Liver (tissue), 3 donors: ENCODE measurements at regions not wholly inside any gene's neighbourhood (a gene's known extent, or its start where the extent isn't known, plus 50 kb on each side); places are given as distances from the start of the nearest gene placed in this dataset.

ENCODE experiments used
- CTCF ChIP-seq: fragments of 150-350 bp; IDR thresholded peaks from 2 replicates; pipeline ENCODE4 v1.5.1; 2017; ENCODE audit warnings: improper control_type of control experiment, low read depth, low read length; ENCODE audit not compliant: missing input control
- FOXA1 ChIP-seq: IDR thresholded peaks from 2 replicates; pipeline ENCODE4 v1.6.1; 2016; ENCODE audit warnings: antibody characterized with exemption
- GABPA ChIP-seq, 2 donors: IDR thresholded peaks in 1 of 2; conservative IDR thresholded peaks in 1 of 2; 2 replicates each; pipeline ENCODE4 v1.6.1; 2016; ENCODE audit warnings: antibody characterized with exemption in 2 of 2, mild to moderate bottlenecking in 1 of 2, moderate library complexity in 1 of 2
- HNF4A ChIP-seq, 2 donors: conservative IDR thresholded peaks; 2 replicates each; pipeline ENCODE4 v1.6.1; 2016; ENCODE audit warnings: antibody characterized with exemption in 2 of 2, mild to moderate bottlenecking in 2 of 2
- JUND ChIP-seq, 2 donors: IDR thresholded peaks; 2 replicates each; pipeline ENCODE4 v1.6.1; 2016; ENCODE audit warnings: antibody characterized with exemption in 2 of 2
- MAX ChIP-seq: IDR thresholded peaks from 2 replicates; pipeline ENCODE4 v1.6.1; 2016; ENCODE audit warnings: antibody characterized with exemption
- NR2F2 ChIP-seq: IDR thresholded peaks from 2 replicates; pipeline ENCODE4 v1.6.1; 2016; ENCODE audit warnings: antibody characterized with exemption
- RAD21 ChIP-seq, 2 donors: IDR thresholded peaks; 2 replicates each; pipeline ENCODE4 v1.6.1; 2016; ENCODE audit warnings: antibody characterized with exemption in 2 of 2, mild to moderate bottlenecking in 2 of 2
- TAF1 ChIP-seq: conservative IDR thresholded peaks from 2 replicates; pipeline ENCODE4 v1.6.1; 2016; ENCODE audit warnings: antibody characterized with exemption, mild to moderate bottlenecking
- YY1 ChIP-seq: IDR thresholded peaks from 2 replicates; pipeline ENCODE4 v1.6.1; 2016; ENCODE audit warnings: antibody characterized with exemption, mild to moderate bottlenecking
- TF ChIP-seq, protein P1 (sequence below): IDR thresholded peaks from 2 replicates; pipeline ENCODE4 v1.6.1; 2016; ENCODE audit warnings: antibody characterized with exemption, mild to moderate bottlenecking
- TF ChIP-seq, protein P2 (sequence below): IDR thresholded peaks from 2 replicates; pipeline ENCODE4 v1.6.1; 2016; ENCODE audit warnings: antibody characterized with exemption
- donor health status: healthy.
- donor health status: healthy.

DNA sequence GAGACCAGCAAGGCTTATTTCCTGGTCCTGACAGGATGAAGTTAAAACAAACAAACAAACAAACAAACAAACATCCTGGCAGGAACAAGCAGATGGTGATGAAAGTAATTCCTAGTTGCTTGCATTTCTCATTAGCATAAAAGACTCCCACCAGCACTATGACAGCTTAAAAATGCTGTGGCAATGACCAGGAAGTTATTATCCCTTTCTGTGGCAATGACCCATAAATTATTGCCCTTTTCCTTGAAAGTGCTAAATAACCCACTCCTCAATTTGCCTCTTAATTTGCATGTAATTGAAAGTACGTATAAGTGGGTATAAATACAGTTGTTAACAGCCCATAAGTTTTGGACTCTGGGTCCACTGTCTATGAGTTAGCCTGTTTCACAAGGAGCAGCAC, 727.6 kb upstream of the NEGR1 start:
- TF ChIP-seq CTCF (no peak), JUND (IDR thresholded peaks at IDR 0.05) (no peak), RAD21 (IDR thresholded peaks at IDR 0.05) (no peak), NR2F2 (no peak), YY1 (no peak), GABPA (IDR thresholded peaks at IDR 0.05 in 1 of 2, conservative IDR thresholded peaks at IDR 0.05 in 1 of 2) (no peak), MAX (no peak), TAF1 (no peak), FOXA1 (no peak), HNF4A (conservative IDR thresholded peaks at IDR 0.05) (no peak)
- TF ChIP-seq, protein P1, sequence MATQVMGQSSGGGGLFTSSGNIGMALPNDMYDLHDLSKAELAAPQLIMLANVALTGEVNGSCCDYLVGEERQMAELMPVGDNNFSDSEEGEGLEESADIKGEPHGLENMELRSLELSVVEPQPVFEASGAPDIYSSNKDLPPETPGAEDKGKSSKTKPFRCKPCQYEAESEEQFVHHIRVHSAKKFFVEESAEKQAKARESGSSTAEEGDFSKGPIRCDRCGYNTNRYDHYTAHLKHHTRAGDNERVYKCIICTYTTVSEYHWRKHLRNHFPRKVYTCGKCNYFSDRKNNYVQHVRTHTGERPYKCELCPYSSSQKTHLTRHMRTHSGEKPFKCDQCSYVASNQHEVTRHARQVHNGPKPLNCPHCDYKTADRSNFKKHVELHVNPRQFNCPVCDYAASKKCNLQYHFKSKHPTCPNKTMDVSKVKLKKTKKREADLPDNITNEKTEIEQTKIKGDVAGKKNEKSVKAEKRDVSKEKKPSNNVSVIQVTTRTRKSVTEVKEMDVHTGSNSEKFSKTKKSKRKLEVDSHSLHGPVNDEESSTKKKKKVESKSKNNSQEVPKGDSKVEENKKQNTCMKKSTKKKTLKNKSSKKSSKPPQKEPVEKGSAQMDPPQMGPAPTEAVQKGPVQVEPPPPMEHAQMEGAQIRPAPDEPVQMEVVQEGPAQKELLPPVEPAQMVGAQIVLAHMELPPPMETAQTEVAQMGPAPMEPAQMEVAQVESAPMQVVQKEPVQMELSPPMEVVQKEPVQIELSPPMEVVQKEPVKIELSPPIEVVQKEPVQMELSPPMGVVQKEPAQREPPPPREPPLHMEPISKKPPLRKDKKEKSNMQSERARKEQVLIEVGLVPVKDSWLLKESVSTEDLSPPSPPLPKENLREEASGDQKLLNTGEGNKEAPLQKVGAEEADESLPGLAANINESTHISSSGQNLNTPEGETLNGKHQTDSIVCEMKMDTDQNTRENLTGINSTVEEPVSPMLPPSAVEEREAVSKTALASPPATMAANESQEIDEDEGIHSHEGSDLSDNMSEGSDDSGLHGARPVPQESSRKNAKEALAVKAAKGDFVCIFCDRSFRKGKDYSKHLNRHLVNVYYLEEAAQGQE = no peak
- TF ChIP-seq, protein P2, sequence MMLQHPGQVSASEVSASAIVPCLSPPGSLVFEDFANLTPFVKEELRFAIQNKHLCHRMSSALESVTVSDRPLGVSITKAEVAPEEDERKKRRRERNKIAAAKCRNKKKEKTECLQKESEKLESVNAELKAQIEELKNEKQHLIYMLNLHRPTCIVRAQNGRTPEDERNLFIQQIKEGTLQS = no peak
